Natural killer cell (primary cell): ENCODE measurements at regions not wholly inside any gene's neighbourhood (a gene's known extent, or its start where the extent isn't known, plus 50 kb on each side); places are given as distances from the start of the nearest gene placed in this dataset.

Source experiments
- ATAC-seq, 3 donors: fragments of 150-1000 bp in 2 of 3; fragments of 200-7000 bp in 1 of 3; cut with Tn5 transposase; 1 replicate in 1 of 3; 2 replicates in 2 of 3; pipeline ENCODE4 v1.10.0; 2021; ENCODE audit warnings: mild to moderate bottlenecking in 2 of 3, moderate library complexity in 2 of 3
- DNase-seq, 2 donors: peaks; one replicate each; pipeline versions ENCODE4 v3.0.0 to v3.0.0-alpha.2; 2013 to 2021; ENCODE audit warnings: mixed read lengths in 1 of 2
- H3K27ac ChIP-seq: one replicate; pipeline ENCODE4 v1.5.1; 2013; ENCODE audit warnings: mild to moderate bottlenecking, low read length
- H3K27me3 ChIP-seq: one replicate; pipeline ENCODE4 v1.6.1; 2013; ENCODE audit warnings: low read length; ENCODE audit not compliant: control insufficient read depth, insufficient read depth
- H3K36me3 ChIP-seq: one replicate; pipeline ENCODE4 v1.6.1; 2013; ENCODE audit warnings: low read length; ENCODE audit not compliant: control insufficient read depth, insufficient read depth
- H3K4me1 ChIP-seq: one replicate; pipeline ENCODE4 v1.6.1; 2013; ENCODE audit warnings: low read length; ENCODE audit not compliant: control insufficient read depth, insufficient read depth
- H3K4me3 ChIP-seq: one replicate; pipeline ENCODE4 v1.5.1; 2013; ENCODE audit warnings: low read length
- H3K9me3 ChIP-seq: one replicate; pipeline ENCODE4 v1.6.1; 2013; ENCODE audit warnings: low read length; ENCODE audit not compliant: control insufficient read depth, insufficient read depth
- H3K27ac Mint-ChIP-seq, 2 donors: one replicate each; pipeline ENCODE4 v1.8.0; 2022; ENCODE audit warnings: mild to moderate bottlenecking in 2 of 2, mixed read lengths in 2 of 2, moderate library complexity in 1 of 2
- H3K27me3 Mint-ChIP-seq, 2 donors: one replicate each; pipeline ENCODE4 v1.8.0; 2022; ENCODE audit warnings: low read depth in 2 of 2, mixed read lengths in 2 of 2
- H3K36me3 Mint-ChIP-seq: one replicate; pipeline ENCODE4 v1.8.0; 2022; ENCODE audit warnings: mixed read lengths
- H3K4me1 Mint-ChIP-seq, 2 donors: one replicate each; pipeline ENCODE4 v1.8.0; 2022; ENCODE audit warnings: mixed read lengths in 2 of 2
- H3K4me3 Mint-ChIP-seq: one replicate; pipeline ENCODE4 v1.8.0; 2022; ENCODE audit warnings: mild to moderate bottlenecking, moderate library complexity, mixed read lengths
- H3K9me3 Mint-ChIP-seq, 2 donors: one replicate each; pipeline ENCODE4 v1.8.0; 2022; ENCODE audit warnings: mixed read lengths in 2 of 2
- WGBS: methylation state at CpG from one replicate; pipeline ENCODE4 v1.1.7; 2013; ENCODE audit warnings: missing lambda C conversion rate; ENCODE audit not compliant: insufficient coverage; 5-methylcytosine and 5-hydroxymethylcytosine counted together
- intact Hi-C: fragments of 100-400 bp; cut with micrococcal nuclease; formaldehyde crosslinking; loops from one replicate; pipeline ENCODE4 v1.14.2; 2022
- TF ChIP-seq, protein P1 (sequence below): fragments of 200-600 bp; IDR thresholded peaks from one replicate; pipeline ENCODE4 v1.8.0; 2022; ENCODE audit warnings: antibody characterized with exemption

- no peaks in the 10 kb centered on the region for H3K9me3 ChIP-seq
- no peaks in the 10 kb centered on the region for H3K27me3 ChIP-seq
- no peak overlapping the region for H3K27ac ChIP-seq
- TF ChIP-seq, protein P1, sequence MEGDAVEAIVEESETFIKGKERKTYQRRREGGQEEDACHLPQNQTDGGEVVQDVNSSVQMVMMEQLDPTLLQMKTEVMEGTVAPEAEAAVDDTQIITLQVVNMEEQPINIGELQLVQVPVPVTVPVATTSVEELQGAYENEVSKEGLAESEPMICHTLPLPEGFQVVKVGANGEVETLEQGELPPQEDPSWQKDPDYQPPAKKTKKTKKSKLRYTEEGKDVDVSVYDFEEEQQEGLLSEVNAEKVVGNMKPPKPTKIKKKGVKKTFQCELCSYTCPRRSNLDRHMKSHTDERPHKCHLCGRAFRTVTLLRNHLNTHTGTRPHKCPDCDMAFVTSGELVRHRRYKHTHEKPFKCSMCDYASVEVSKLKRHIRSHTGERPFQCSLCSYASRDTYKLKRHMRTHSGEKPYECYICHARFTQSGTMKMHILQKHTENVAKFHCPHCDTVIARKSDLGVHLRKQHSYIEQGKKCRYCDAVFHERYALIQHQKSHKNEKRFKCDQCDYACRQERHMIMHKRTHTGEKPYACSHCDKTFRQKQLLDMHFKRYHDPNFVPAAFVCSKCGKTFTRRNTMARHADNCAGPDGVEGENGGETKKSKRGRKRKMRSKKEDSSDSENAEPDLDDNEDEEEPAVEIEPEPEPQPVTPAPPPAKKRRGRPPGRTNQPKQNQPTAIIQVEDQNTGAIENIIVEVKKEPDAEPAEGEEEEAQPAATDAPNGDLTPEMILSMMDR = no peak
- 90% methylated on average over 1 of the region's 1 CpG for WGBS
- peaks cover 2 to 6% of the 10 kb centered on the region in 2 donors for H3K9me3 Mint-ChIP-seq
- no peak overlapping the region for H3K4me3 Mint-ChIP-seq
- ATAC-seq (no peak), DNase-seq (no peak)
- H3K36me3 ChIP-seq = no peaks in the 10 kb centered on the region
- H3K27me3 Mint-ChIP-seq = no peaks in the 10 kb centered on the region
- H3K4me3 ChIP-seq = no peak overlapping the region
- H3K27ac Mint-ChIP-seq = no peak overlapping the region
- H3K4me1 Mint-ChIP-seq = no peaks in the 10 kb centered on the region
- no peaks in the 10 kb centered on the region for H3K4me1 ChIP-seq
- H3K36me3 Mint-ChIP-seq = no peaks in the 10 kb centered on the region
- intact Hi-C loops = no loop called here
Measured at GRCh38 chr9:1474671-1475070, 424.5 kb downstream of the DMRT2 start.

- 71% methylated on average over 8 of the region's 8 CpGs for WGBS
- H3K4me3 Mint-ChIP-seq = no peak overlapping the region
- Histone ChIP-seq H3K4me3 (no peak overlapping the region), H3K36me3 (no peaks in the 10 kb centered on the region), H3K27ac (no peak overlapping the region), H3K9me3 (no peaks in the 10 kb centered on the region), H3K27me3 (no peaks in the 10 kb centered on the region), H3K4me1 (no peaks in the 10 kb centered on the region)
- no peak overlapping the region for H3K27ac Mint-ChIP-seq
- ATAC-seq (no peak), DNase-seq (no peak)
- peaks cover 0 to 3% of the 10 kb centered on the region in 2 donors for H3K9me3 Mint-ChIP-seq
- intact Hi-C loops = no loop called here
- TF ChIP-seq, protein P1 = no peak
- no peaks in the 10 kb centered on the region for H3K27me3 Mint-ChIP-seq
- H3K4me1 Mint-ChIP-seq = no peaks in the 10 kb centered on the region
- H3K36me3 Mint-ChIP-seq = no peaks in the 10 kb centered on the region
Measured at GRCh38 chr9:1490341-1491232, 440.4 kb downstream of the DMRT2 start.

DNA sequence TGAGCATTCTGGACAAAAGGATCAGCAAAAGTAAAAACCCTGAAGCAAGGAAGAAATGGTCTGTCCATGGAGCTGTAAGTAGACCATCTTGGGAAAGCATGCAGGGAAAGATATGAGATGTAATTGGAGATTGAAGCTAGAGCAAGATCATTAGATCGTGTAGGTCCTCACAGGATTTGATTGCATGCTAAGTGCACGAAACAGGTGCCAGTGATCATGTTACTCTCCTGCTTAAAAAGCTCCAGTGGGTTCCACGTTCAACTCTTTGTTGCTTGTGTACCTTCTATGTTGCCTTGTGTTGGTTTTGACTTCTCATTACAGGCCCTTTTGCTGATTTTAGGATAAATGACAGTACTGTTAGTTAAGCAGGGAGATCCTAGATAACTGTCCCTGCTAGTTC lies 442.0 kb downstream of the DMRT2 start:
- Histone ChIP-seq H3K36me3 (no peaks in the 10 kb centered on the region), H3K4me1 (no peaks in the 10 kb centered on the region), H3K27me3 (no peaks in the 10 kb centered on the region), H3K27ac (no peak overlapping the region), H3K9me3 (no peaks in the 10 kb centered on the region), H3K4me3 (no peak overlapping the region)
- ATAC-seq = no peak
- Mint-ChIP-seq H3K4me1 (no peaks in the 10 kb centered on the region), H3K27me3 (no peaks in the 10 kb centered on the region), H3K9me3 (peaks cover 2 to 3% of the 10 kb centered on the region in 2 donors), H3K27ac (no peak overlapping the region), H3K4me3 (no peak overlapping the region), H3K36me3 (no peaks in the 10 kb centered on the region)
- 62% methylated on average over 3 of the region's 3 CpGs for WGBS
- intact Hi-C loops = no loop called here
- DNase-seq = no peak
- TF ChIP-seq, protein P1 = no peak
